Body of pancreas (tissue), 4 donors: ENCODE measurements at regions not wholly inside any gene's neighbourhood (a gene's known extent, or its start where the extent isn't known, plus 50 kb on each side); places are given as distances from the start of the nearest gene placed in this dataset.

Source experiments
- ATAC-seq: fragments of 150-250 bp; one replicate; pipeline ENCODE4 v1.9.1; 2016
- DNase-seq, 4 donors: peaks; one replicate each; pipeline ENCODE4 v3.0.0-alpha.2; 2019
- H3K27ac ChIP-seq, 4 donors: fragments of 200-600 bp; sonication (generic); 1 replicate in 3 of 4; 2 replicates in 1 of 4; pipeline versions ENCODE4 v1.5.1 to v1.6.1; 2016 to 2019; ENCODE audit warnings: mild to moderate bottlenecking in 1 of 4, mixed read lengths in 1 of 4, moderate library complexity in 1 of 4
- H3K27me3 ChIP-seq, 2 donors: fragments of 200-600 bp; sonication (generic); one replicate each; pipeline ENCODE4 v1.6.0; 2016; ENCODE audit warnings: mild to moderate bottlenecking in 1 of 2
- H3K36me3 ChIP-seq, 2 donors: fragments of 200-600 bp; sonication (generic); replicated peaks in 1 of 2; 2 replicates each; pipeline ENCODE4 v1.5.1; 2016; ENCODE audit warnings: low read depth in 2 of 2; ENCODE audit not compliant: insufficient read depth in 1 of 2
- H3K4me1 ChIP-seq: fragments of 200-600 bp; sonication (generic); one replicate; pipeline ENCODE4 v1.6.0; 2016
- H3K4me3 ChIP-seq, 2 donors: fragments of 200-600 bp; sonication (generic); 1 replicate in 1 of 2; 2 replicates in 1 of 2; pipeline ENCODE4 v1.5.1; 2016 to 2019
- H3K9me3 ChIP-seq, 3 donors: fragments of 200-600 bp; sonication (generic); 1 replicate in 2 of 3; 2 replicates in 1 of 3; pipeline ENCODE4 v1.5.1; 2016
- POLR2A ChIP-seq, 3 donors: fragments of 450-650 bp; IDR thresholded peaks; one replicate each; pipeline ENCODE4 v1.6.1; 2016; ENCODE audit warnings: antibody characterized with exemption in 3 of 3, mild to moderate bottlenecking in 2 of 3
- WGBS, 2 donors: methylation state at CpG; one replicate each; pipeline ENCODE4 v1.1.5; 2017; 5-methylcytosine and 5-hydroxymethylcytosine counted together
- intact Hi-C: fragments of 100-400 bp; cut with DNase I; formaldehyde crosslinking; loops from one replicate; pipeline ENCODE4 v1.15.1; 2023
- TF ChIP-seq, protein P1 (sequence below), 7 experiments: fragments of 450-650 bp in 4 of 7; fragments of 200-600 bp in 3 of 7; sonication (generic) in 3 of 7; IDR thresholded peaks; one replicate each; pipeline ENCODE4 v1.5.1; 2016 to 2019; ENCODE audit warnings: antibody characterized with exemption in 7 of 7

DNA sequence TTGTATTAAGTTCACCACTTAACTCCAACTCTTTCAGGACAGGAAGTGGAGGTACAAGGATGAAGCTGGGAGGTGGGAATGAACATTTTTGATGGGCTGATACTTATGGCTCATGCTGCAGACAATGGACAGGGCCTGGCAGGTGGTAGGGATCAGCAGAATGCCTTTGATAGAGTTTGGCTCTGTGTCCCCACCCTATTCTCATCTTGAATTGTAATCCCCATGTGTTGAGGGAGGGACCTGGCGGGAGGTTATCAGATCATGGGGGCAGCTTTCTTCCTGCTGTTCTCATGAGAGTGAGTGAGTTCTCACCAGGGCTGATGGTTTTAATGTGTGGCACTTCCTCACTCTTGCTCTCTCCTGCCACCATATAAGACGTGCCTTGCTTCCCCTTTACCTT, 87.3 kb upstream of the PRLR start:
- Histone ChIP-seq H3K27me3 (no peaks in the 10 kb centered on the region), H3K36me3 (no peaks in the 10 kb centered on the region), H3K27ac (no peak overlapping the region), H3K9me3 (no peaks in the 10 kb centered on the region), H3K4me3 (no peak overlapping the region), H3K4me1 (no peaks in the 10 kb centered on the region)
- no peak for ATAC-seq
- no peak for DNase-seq
- TF ChIP-seq, protein P1, sequence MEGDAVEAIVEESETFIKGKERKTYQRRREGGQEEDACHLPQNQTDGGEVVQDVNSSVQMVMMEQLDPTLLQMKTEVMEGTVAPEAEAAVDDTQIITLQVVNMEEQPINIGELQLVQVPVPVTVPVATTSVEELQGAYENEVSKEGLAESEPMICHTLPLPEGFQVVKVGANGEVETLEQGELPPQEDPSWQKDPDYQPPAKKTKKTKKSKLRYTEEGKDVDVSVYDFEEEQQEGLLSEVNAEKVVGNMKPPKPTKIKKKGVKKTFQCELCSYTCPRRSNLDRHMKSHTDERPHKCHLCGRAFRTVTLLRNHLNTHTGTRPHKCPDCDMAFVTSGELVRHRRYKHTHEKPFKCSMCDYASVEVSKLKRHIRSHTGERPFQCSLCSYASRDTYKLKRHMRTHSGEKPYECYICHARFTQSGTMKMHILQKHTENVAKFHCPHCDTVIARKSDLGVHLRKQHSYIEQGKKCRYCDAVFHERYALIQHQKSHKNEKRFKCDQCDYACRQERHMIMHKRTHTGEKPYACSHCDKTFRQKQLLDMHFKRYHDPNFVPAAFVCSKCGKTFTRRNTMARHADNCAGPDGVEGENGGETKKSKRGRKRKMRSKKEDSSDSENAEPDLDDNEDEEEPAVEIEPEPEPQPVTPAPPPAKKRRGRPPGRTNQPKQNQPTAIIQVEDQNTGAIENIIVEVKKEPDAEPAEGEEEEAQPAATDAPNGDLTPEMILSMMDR (IDR thresholded peaks at IDR 0.05): no peak
- no peak for TF ChIP-seq POLR2A (IDR thresholded peaks at IDR 0.05)
- WGBS, 2 donors: 81 to 100% methylated on average over 2 of the region's 2 CpGs
- intact Hi-C loops: no loop called here

DNA sequence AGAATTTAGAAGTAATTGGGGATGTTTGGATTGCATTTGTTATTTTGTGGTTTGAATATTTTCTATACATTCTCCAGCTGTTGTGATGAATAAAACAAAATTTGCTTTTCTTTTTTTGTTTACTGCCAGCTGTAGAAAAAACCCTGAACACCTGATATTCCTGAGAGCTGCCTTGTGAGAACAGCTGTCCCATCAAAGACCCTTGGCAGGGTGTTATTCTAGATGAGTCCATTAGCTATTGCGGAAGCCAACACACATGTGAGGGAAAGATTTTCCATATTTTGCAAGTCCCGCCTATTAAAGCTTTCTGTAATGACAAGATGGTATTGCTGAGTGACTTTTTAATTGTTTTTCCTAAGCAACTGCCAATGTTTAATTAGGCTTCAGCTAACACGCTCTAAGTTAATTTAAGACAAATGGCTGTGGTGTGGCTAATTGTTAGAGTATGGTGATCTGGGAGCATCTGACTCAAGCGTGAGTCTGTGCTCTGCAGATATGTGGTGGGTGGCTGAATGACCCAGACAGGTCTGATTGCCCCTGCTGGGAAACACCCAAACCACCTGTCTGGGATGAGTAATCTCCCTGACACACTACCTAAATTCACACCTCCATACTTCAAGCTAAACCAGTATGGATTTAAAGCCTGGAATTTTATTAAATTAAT, 86.5 kb upstream of the PRLR start:
- no peak for TF ChIP-seq POLR2A (IDR thresholded peaks at IDR 0.05)
- TF ChIP-seq, protein P1 (IDR thresholded peaks at IDR 0.05): no peak
- DNase-seq: no peak
- intact Hi-C loops: no loop called here
- Histone ChIP-seq H3K4me1 (no peaks in the 10 kb centered on the region), H3K27ac (no peak overlapping the region), H3K27me3 (no peaks in the 10 kb centered on the region), H3K9me3 (no peaks in the 10 kb centered on the region), H3K4me3 (no peak overlapping the region), H3K36me3 (no peaks in the 10 kb centered on the region)
- 87 to 88% methylated on average over 4 of the region's 4 CpGs for WGBS, 2 donors
- ATAC-seq: no peak

DNA sequence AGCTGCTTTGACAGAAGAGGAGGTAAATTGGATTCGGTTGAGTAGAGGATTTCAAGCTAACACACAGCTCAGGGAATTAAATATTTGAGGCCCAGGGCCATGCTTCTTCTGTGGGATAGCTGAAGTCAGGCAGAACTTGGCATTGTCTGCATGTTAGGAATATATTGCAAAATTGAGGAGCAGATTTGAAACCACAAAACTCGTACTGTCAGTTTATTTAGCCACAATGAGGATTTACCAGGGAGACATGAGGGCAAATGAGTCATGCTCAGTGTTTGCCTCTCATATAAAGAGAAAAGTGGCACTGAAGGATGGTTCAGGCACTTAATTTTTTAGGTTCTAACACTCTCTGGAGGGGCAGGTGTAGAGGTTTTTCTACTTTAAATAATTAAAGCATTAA, 83.0 kb upstream of the PRLR start:
- Histone ChIP-seq H3K27me3 (no peaks in the 10 kb centered on the region), H3K4me3 (no peak overlapping the region), H3K9me3 (no peaks in the 10 kb centered on the region), H3K36me3 (no peaks in the 10 kb centered on the region), H3K4me1 (peaks cover 7% of the 10 kb centered on the region), H3K27ac (no peak overlapping the region)
- DNase-seq (peak in 1 of 4 donors; percentile 6), ATAC-seq (no peak)
- 34 to 41% methylated on average over 2 of the region's 2 CpGs for WGBS, 2 donors
- no peak for TF ChIP-seq POLR2A (IDR thresholded peaks at IDR 0.05)
- TF ChIP-seq, protein P1 (IDR thresholded peaks at IDR 0.05): no peak
- intact Hi-C loops: no loop called here

- intact Hi-C loops: no loop called here
- no peak for DNase-seq
Observed at GRCh38 chr5:35312267-35312666, 82.0 kb upstream of the PRLR start.

More at GRCh38 chr5:35312267-35312666, 82.0 kb upstream of the PRLR start:
- H3K4me3 ChIP-seq: no peak overlapping the region
- ATAC-seq: no peak
- no peaks in the 10 kb centered on the region for H3K36me3 ChIP-seq
- no peaks in the 10 kb centered on the region for H3K27me3 ChIP-seq
- no peak overlapping the region for H3K27ac ChIP-seq
- TF ChIP-seq, protein P1 (IDR thresholded peaks at IDR 0.05): no peak
- TF ChIP-seq POLR2A (IDR thresholded peaks at IDR 0.05): no peak
- WGBS, 2 donors: 65 to 69% methylated on average over 1 of the region's 1 CpG
- H3K9me3 ChIP-seq: no peaks in the 10 kb centered on the region
- H3K4me1 ChIP-seq: peaks cover 7% of the 10 kb centered on the region
